Suprapubic skin (tissue), 4 donors: ENCODE measurements at regions not wholly inside any gene's neighbourhood (a gene's known extent, or its start where the extent isn't known, plus 50 kb on each side); places are given as distances from the start of the nearest gene placed in this dataset.

Experiments used
- CTCF ChIP-seq, 2 donors: fragments of 200-600 bp in 1 of 2; fragments of 450-650 bp in 1 of 2; sonication (generic) in 1 of 2; IDR thresholded peaks; one replicate each; pipeline ENCODE4 v1.5.1; 2016 to 2019; ENCODE audit warnings: antibody characterized with exemption in 2 of 2, mild to moderate bottlenecking in 1 of 2, moderate library complexity in 1 of 2
- EP300 ChIP-seq: sonication (generic); formaldehyde crosslinking; IDR thresholded peaks from one replicate; pipeline ENCODE4 v1.6.1; 2017; ENCODE audit warnings: antibody characterized with exemption
- POLR2A ChIP-seq, 2 donors: fragments of 450-650 bp; IDR thresholded peaks; one replicate each; pipeline ENCODE4 v1.6.1; 2017; ENCODE audit warnings: antibody characterized with exemption in 2 of 2, mild to moderate bottlenecking in 2 of 2, moderate library complexity in 2 of 2
- POLR2AphosphoS5 ChIP-seq, 3 donors: sonication (generic); formaldehyde crosslinking; IDR thresholded peaks; one replicate each; pipeline ENCODE4 v1.6.1; 2017; ENCODE audit warnings: antibody characterized with exemption in 3 of 3

GRCh38 chr13:79799059-79799867, 318.3 kb downstream of the NDFIP2 start:
- TF ChIP-seq CTCF (IDR thresholded peaks at IDR 0.05) (no peak), POLR2A (IDR thresholded peaks at IDR 0.05) (no peak), POLR2AphosphoS5 (IDR thresholded peaks at IDR 0.05) (no peak), EP300 (no peak)
